Liver (tissue), 3 donors: ENCODE measurements at regions not wholly inside any gene's neighbourhood (a gene's known extent, or its start where the extent isn't known, plus 50 kb on each side); places are given as distances from the start of the nearest gene placed in this dataset.

ENCODE experiments used
- EGR1 ChIP-seq, 2 donors: IDR thresholded peaks; 2 replicates each; pipeline ENCODE4 v1.6.1; 2016 to 2018; ENCODE audit warnings: antibody characterized with exemption in 2 of 2, low read depth in 2 of 2
- FOXA1 ChIP-seq: IDR thresholded peaks from 2 replicates; pipeline ENCODE4 v1.6.1; 2016; ENCODE audit warnings: antibody characterized with exemption
- GABPA ChIP-seq, 2 donors: IDR thresholded peaks in 1 of 2; conservative IDR thresholded peaks in 1 of 2; 2 replicates each; pipeline ENCODE4 v1.6.1; 2016; ENCODE audit warnings: antibody characterized with exemption in 2 of 2, mild to moderate bottlenecking in 1 of 2, moderate library complexity in 1 of 2
- HNF4A ChIP-seq, 2 donors: conservative IDR thresholded peaks; 2 replicates each; pipeline ENCODE4 v1.6.1; 2016; ENCODE audit warnings: antibody characterized with exemption in 2 of 2, mild to moderate bottlenecking in 2 of 2
- JUND ChIP-seq, 2 donors: IDR thresholded peaks; 2 replicates each; pipeline ENCODE4 v1.6.1; 2016; ENCODE audit warnings: antibody characterized with exemption in 2 of 2
- TF ChIP-seq, protein P1 (sequence below): fragments of 150-350 bp; IDR thresholded peaks from 2 replicates; pipeline ENCODE4 v1.5.1; 2017; ENCODE audit warnings: improper control_type of control experiment, low read depth, low read length; ENCODE audit not compliant: missing input control
- TF ChIP-seq, protein P2 (sequence below): IDR thresholded peaks from 2 replicates; pipeline ENCODE4 v1.6.1; 2016; ENCODE audit warnings: antibody characterized with exemption
- TF ChIP-seq, protein P3 (sequence below): IDR thresholded peaks from 2 replicates; pipeline ENCODE4 v1.6.1; 2016; ENCODE audit warnings: antibody characterized with exemption
- TF ChIP-seq, protein P4 (sequence below): IDR thresholded peaks from 2 replicates; pipeline ENCODE4 v1.6.1; 2016; ENCODE audit warnings: antibody characterized with exemption, mild to moderate bottlenecking
- donor health status: healthy.
- donor health status: healthy.

DNA sequence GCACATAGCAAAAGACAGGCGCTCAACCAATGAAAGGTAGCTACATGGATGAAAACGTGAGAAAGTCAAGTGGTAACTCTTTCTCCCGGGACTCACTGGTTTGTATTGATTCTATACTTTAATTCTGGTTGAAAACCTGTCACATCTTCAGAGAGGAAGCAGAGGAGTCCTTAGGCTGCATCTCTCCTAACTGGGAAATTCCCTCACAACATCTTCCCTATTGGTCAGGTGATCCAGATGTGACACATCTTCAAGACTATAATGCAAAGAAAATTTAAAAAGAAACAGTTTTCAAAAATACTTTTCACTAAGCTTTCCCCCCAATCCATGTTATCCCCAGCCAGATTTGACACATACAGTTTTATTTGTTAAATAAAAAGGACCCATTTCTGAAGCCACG is 62.7 kb upstream of the RCN1 start:
- TF ChIP-seq, protein P1, sequence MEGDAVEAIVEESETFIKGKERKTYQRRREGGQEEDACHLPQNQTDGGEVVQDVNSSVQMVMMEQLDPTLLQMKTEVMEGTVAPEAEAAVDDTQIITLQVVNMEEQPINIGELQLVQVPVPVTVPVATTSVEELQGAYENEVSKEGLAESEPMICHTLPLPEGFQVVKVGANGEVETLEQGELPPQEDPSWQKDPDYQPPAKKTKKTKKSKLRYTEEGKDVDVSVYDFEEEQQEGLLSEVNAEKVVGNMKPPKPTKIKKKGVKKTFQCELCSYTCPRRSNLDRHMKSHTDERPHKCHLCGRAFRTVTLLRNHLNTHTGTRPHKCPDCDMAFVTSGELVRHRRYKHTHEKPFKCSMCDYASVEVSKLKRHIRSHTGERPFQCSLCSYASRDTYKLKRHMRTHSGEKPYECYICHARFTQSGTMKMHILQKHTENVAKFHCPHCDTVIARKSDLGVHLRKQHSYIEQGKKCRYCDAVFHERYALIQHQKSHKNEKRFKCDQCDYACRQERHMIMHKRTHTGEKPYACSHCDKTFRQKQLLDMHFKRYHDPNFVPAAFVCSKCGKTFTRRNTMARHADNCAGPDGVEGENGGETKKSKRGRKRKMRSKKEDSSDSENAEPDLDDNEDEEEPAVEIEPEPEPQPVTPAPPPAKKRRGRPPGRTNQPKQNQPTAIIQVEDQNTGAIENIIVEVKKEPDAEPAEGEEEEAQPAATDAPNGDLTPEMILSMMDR: no peak
- TF ChIP-seq JUND (IDR thresholded peaks at IDR 0.05) (no peak), GABPA (IDR thresholded peaks at IDR 0.05 in 1 of 2, conservative IDR thresholded peaks at IDR 0.05 in 1 of 2) (no peak), EGR1 (IDR thresholded peaks at IDR 0.05; ENCODE audit: low read depth in 2 of 2) (no peak), HNF4A (conservative IDR thresholded peaks at IDR 0.05) (no peak), FOXA1 (no peak)
- TF ChIP-seq, protein P2, sequence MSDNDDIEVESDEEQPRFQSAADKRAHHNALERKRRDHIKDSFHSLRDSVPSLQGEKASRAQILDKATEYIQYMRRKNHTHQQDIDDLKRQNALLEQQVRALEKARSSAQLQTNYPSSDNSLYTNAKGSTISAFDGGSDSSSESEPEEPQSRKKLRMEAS: no peak
- TF ChIP-seq, protein P3, sequence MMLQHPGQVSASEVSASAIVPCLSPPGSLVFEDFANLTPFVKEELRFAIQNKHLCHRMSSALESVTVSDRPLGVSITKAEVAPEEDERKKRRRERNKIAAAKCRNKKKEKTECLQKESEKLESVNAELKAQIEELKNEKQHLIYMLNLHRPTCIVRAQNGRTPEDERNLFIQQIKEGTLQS: no peak
- TF ChIP-seq, protein P4, sequence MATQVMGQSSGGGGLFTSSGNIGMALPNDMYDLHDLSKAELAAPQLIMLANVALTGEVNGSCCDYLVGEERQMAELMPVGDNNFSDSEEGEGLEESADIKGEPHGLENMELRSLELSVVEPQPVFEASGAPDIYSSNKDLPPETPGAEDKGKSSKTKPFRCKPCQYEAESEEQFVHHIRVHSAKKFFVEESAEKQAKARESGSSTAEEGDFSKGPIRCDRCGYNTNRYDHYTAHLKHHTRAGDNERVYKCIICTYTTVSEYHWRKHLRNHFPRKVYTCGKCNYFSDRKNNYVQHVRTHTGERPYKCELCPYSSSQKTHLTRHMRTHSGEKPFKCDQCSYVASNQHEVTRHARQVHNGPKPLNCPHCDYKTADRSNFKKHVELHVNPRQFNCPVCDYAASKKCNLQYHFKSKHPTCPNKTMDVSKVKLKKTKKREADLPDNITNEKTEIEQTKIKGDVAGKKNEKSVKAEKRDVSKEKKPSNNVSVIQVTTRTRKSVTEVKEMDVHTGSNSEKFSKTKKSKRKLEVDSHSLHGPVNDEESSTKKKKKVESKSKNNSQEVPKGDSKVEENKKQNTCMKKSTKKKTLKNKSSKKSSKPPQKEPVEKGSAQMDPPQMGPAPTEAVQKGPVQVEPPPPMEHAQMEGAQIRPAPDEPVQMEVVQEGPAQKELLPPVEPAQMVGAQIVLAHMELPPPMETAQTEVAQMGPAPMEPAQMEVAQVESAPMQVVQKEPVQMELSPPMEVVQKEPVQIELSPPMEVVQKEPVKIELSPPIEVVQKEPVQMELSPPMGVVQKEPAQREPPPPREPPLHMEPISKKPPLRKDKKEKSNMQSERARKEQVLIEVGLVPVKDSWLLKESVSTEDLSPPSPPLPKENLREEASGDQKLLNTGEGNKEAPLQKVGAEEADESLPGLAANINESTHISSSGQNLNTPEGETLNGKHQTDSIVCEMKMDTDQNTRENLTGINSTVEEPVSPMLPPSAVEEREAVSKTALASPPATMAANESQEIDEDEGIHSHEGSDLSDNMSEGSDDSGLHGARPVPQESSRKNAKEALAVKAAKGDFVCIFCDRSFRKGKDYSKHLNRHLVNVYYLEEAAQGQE: no peak
